CMK (cell line): ENCODE measurements at regions not wholly inside any gene's neighbourhood (a gene's known extent, or its start where the extent isn't known, plus 50 kb on each side); places are given as distances from the start of the nearest gene placed in this dataset.

Experiments used
- DNase-seq: peaks from one replicate; pipeline ENCODE4 v3.0.0-alpha.2; 2010; ENCODE audit warnings: low read depth

DNA sequence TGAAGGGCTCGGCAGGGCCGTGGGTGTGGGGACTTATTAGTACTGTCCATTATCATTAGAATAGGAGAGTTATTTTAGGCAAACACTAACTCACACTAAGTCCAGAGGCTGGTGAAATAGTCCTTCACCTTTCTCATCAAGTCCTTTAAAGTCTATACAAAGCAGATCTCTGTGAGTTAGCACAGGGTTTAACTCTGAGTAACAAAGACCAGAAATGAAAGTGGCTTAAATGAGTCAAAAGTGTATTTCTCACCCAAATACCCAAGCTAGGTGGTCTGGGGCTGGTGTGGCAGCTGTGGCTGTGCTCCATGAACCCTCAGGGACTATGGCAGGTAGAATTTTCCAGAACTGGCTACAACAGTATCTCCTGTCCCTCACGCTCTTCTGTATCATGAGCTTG is 263.2 kb downstream of the BCOR start:
- DNase-seq, result no peak

DNA sequence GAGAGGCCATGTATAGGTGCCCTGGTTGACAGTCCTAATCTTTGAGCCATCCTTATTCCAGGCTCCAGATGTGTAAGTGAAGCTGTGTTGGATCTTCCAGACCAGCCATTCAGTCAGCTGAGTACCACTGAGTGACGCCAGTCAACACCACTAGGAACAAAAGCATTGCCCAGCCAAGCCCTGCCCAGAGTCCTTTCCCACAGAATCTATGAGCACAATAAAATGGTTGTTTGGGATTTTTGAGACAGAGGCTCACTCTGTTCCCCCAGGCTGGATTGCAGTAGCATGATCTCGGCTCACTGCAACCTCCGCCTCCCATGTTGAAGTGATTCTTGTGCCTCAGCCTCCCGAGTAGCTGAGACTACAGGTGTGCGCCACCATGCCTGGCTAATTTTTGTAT is 262.5 kb downstream of the BCOR start:
- DNase-seq, result no peak

DNA sequence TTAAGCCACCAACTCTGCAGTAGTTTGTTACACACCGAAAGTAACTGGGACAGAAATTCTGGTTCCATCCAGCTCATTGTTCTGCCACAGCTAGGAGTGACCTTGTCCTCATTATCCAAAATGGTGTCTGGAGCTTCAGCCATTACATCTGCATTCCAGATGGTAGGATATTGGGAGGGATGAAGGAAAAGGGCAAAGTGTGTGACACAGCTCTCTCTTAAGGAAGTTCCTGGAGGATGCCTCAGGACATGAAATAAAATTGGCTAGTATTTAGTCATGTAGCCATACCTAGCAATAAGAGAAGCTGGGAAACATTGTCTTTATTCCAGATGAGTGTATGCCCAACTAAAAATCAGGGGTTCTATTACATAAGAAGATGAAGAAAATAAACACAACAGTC is 262.0 kb downstream of the BCOR start:
- no peak for DNase-seq

DNA sequence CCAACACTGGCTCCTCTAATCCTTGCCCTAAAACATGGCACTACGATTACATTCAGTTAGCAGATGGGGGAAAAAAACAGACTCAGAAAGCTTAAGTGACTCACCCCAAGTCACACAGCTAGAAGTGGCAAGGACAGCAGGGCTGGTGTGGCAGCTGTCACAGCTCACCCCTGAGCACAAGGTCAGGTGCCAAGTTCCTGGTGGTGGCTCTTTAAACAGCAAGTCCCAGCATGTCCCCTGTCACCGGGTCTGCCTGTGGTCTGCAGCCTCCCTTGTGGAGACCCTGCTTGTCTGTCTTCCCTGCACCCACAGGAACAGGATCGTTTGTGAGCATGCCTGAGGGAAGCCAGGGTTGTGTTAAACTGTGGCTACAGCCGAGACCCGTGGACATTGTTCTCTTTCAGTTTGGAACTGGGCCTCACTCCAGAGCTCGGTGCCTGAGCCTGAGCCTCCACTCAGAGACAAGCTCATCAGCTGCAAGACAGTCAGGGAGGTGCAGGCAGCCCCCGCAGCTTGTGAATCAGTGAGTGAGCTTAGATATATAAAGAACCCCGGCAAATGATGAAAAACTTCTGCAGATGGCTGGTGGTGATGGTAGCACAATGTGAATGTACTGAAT is 260.8 kb downstream of the BCOR start:
- no peak for DNase-seq

DNA sequence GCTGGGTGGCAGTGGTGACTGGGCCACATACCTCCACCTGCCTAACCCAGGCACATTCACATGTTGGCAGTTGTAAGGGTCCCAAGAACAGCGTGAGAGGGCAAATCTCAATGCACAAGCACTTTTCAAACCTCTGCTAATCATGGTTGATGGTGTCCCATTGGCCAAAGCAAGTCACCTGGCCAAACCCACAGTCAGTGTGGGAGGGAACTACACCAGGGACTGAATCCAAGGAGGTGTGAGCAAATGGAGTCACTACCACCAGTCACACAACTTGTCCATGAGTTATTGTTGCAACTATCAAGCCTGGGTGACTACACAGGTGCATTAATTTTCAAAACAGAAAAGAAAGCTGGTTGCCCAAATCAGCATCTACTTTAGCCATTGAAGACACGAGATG is 260.1 kb downstream of the BCOR start:
- DNase-seq, result no peak

DNA sequence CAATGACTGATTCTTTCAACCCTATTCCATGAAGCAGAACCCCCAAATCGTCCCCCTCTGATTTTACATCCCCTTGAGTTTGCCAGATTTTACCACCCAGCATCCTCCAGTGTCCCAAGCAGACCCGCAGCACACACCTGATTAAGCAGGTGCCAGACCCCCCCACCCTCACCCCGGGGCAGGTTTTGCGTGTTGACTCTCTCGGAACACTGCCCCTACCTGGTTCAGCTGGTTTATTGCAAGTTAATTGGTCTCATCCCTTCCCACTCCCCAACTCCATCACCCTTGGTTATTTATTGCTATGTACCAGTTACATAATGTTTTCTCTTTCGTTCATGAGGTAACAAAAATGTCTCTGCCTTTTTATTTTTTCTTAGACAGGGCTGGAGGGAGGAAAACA is 258.4 kb downstream of the BCOR start:
- DNase-seq, result no peak

DNA sequence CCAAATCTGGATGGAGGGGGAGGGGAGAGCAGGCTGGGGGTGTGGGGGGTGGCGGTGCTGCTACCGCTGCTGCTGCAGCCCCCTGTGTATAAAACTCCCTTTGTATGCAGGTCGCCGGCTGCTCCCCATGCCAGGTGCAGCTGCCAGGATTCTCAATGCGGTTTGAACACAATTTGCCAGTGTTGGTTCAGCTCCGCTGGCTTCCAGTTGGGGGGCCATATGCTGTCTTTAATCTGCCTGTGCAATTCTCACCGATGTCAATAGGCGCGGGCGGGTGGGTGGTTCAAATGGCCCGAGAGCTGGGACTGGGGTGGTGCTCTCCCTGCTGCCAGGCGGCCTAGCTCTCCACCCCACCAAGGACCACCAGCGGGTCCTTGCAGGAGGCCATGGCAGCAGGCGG is 257.6 kb downstream of the BCOR start:
- DNase-seq, result no peak

DNA sequence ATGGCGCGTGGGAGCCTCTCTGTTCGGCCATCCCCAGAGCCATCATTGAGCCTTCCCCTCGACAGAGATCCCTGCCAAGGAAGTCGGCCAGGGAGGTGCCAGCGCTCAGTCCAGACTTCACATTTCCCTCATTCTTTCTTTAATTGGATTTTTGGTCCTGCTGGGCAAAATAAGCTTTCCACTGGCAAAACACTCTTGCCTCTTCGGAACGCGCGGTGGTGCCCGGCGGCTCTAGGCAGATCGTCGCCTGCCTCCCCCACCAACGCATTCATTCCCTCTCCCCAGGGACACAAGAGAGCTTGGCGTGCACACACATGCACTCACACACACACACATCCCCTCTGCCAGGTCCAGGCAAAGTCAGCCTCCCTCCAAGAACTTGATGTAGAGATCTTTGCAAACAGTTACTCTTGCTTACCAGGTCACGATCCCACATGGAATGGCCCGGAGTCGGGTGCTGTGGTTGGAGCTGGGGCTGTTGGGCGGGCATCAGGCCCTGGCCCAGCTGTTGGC is 257.1 kb downstream of the BCOR start:
- no peak for DNase-seq

DNA sequence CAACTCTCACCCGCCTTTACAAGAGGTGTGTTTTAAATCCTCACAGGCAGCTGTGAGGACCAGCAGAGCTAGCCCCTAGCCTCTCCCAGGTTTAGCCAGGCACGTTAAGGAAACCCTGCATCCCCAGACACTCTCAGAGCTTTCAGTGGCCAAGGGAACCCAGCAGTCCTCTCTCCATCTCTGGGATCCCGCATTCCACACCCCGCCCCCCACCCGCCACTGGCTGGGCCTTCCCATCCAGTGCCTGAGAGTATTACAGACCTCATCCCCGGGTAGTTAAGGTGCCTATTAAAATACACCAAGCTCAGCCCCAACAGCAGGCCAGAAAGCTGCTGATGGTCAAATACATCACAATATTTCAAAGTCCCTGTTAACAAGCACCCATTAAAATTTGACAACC is 256.2 kb downstream of the BCOR start:
- DNase-seq, result no peak

DNA sequence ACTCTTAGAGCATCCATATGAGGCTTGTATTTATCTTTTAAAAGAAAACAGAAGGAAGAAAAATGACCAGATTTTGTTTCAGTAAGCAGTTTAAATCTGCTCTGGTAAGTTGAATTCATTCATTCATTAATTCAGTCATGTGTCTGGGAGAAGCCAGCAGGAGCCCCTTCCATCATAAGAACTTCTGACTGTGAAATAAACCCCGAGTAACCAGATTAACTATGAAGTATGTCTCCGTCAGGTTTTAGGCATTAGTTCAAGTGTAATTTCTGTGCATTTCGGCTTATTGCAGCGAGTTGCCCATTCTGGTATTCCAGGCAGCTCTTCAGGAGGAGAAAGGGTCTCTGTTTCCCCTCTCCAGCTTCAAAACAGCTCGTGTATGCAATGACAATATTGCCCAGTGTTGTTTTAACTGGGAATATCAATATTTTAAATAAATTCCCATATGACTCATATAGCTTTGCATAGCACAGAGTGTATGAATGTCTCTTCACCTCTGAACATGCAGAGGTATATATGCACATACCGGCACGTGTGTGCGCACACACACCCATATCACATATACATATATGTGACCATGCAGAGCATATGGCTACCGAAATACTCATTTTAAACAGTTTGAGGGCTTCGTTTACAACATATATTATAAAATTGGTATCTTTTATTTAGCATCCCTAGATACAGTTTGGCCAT is 255.3 kb downstream of the BCOR start:
- no peak for DNase-seq

DNA sequence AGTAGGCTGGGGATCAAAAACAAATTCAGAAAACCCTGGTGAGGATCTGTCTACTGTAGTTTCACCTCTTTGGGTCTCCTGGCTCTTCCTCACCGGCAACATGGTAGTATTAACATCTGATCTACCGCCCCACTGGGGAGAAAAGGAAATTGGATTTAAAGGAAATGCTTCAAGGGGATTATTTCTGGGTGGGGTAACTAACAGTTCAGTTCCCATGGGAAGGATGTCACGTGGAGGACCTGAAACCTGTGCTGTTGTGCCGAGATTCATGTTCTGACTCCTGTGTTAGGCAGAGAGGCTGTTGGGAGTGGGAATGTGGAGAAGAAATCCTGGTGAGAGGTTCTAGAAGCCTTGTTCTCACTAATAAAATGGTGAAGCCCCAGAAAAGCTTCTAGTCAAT is 254.4 kb downstream of the BCOR start:
- no peak for DNase-seq

DNA sequence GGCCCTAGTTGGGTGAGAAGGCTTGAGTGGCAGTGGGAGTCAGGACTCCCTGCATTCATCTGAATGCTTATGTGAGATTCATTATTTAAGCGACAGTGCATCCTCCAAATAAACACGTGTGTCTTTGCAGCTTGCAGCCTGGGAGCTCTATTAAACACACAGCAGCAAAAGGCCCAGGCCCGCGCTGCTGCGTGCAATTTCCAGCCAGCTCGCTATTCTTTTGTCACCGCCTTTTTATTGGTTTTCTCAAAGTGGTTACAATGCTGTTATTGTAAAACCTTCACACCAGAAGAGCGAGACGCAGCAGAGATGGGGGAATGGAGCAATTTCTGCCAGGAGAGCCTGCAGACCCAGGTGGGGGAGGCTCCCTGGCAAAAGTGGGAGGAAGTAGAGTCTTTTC is 252.5 kb downstream of the BCOR start:
- DNase-seq, result no peak

DNA sequence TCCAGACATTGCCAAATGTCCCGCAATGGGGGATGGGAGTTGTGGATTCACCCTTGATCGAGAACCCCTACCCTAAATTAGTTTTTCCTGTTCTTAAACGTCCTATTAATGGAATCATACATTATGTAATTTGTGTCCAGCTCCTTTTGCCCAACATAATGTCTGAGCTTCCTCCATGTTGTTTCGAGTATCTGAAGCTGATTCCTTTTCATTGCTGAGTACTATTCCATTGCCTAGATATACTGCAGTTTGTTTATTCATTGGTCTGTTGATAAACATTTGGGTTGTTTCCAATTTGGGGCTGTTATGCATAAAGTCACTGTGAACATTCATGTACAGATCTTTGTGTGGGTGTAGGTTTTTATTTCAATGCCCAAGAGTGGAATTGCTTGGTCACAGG is 251.3 kb downstream of the BCOR start:
- no peak for DNase-seq

DNA sequence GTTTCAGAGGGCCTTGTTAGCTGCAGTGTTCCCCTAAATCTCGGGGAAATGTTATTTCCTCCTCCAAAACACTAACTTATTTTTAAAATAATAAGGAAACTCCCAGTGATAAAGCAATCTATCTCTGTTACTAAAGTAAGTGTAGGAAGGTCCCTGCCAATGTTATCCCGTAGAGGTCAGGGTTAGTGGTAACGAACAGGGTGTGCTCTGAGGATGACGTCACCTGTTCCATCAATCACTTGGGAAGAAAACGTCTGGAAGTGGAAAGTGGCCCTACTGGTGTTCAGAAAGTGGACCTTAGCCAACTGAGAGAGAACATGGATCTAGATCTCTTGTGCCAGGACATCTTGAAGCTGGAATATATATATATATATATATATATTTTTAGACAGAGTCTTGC is 249.5 kb downstream of the BCOR start:
- no peak for DNase-seq

DNA sequence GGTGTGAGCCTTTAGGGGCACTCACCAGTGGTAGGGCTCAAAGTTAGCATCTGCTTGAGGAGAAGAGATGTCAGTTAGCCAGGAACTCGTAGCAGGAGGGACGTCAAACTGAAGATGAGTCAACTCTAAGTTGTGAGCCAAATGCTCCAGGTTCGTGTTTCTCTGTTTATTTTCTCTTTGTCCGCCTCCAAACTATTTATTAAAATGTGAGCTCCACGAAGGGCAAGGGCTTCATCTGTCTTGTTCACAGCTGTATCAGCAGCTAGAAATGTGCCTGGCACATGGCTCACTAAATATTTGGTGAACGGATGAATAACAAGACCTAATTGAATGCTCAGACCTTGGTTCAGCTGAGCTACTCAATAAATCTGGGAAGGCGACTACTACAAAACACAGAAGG is 248.9 kb downstream of the BCOR start:
- no peak for DNase-seq

DNA sequence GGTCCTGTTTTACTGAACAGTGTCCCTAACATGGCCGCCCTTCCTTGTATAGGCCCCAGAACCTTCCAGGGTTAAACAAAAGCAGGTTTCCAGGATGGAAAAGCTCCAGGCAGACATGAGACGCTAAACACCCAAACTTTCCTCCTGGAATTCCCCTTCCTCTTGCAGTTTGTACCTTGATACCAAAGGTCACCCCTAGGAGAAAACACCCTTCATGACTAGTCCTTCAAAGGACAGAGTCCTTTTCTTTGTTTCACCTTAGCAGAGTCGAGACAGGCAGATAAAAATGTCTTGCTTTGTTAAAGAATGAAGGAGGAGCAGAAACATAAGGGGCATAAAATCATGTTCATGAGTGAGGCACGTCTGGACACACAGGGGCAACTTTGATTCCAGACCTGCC is 247.5 kb downstream of the BCOR start:
- DNase-seq, result no peak

DNA sequence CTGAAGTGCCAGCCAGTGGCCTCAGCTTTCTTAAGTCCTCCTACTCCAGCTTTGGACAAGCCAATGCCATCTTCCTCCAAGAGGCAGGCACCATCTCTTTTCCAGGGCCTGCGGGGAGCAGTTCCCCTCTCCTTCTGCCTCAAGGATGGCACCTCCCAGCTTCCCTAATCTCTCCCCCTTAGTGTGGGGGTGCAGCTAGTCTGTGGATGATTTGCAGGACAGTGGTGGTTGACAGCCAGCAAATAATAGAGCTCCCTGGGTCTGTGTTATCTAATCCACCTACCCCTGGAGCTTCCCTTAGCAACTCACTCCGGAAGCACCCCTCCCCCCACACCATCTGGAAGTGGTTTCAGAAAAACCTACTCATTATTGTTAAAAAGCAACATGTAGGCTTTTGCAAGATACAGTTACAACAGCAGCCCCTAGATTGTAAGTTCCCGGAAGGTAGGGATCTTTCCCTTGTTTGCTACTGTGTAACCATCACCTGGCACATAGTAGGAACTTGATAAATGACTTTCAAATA is 247.1 kb downstream of the BCOR start:
- DNase-seq, result no peak

DNA sequence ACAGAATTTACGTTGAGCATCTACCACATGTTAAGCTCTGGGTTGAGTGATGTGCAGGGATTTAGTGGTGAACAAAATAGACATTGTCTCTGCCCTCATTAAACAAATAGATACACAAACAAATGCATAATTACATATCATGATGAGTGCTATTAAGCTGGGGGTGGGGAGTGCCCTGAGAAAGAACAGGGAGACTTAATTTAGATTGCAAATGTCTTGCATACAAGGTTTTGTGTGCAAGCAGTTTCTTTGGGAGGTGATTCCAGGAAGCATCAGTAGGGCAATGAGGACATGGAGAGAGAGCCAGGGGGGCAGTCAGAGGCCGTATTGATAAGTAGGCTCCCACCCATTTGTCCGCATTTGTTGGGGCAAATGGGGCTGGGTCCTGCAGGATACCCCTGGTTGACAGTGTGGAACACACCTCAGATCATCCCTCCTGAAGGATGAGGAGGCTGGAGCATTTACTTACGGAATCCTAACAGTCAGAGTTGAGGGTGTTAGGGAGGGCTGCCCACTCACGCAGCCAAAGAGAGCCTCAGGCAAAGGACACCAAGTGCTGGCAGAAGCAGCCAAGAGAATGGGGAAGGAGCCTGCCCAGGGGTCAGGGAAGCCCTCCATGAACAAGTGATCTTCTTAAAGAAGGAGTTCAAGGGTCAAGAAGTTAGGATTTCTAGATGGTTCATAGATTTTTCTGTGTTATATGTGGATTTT is 245.9 kb downstream of the BCOR start:
- no peak for DNase-seq

DNA sequence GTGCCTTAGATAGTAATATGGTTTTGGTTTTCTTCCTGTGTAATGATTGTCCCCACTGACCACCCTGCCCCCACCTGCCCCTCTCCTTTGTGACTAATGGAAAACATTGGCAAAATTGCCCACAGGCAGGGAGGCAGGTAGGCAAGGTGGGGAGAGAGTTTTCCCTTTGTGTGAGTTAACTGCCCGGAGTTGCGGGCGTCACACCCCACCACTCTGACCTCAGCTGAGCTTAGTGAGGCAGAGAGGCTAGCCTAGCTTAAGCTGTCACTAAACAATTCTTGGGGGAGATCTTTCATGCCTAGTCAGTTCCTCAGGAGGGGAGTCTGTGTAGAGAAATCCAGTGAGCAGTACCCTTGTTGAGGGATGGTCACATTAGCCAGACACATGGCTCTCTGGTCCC is 245.3 kb downstream of the BCOR start:
- no peak for DNase-seq

DNA sequence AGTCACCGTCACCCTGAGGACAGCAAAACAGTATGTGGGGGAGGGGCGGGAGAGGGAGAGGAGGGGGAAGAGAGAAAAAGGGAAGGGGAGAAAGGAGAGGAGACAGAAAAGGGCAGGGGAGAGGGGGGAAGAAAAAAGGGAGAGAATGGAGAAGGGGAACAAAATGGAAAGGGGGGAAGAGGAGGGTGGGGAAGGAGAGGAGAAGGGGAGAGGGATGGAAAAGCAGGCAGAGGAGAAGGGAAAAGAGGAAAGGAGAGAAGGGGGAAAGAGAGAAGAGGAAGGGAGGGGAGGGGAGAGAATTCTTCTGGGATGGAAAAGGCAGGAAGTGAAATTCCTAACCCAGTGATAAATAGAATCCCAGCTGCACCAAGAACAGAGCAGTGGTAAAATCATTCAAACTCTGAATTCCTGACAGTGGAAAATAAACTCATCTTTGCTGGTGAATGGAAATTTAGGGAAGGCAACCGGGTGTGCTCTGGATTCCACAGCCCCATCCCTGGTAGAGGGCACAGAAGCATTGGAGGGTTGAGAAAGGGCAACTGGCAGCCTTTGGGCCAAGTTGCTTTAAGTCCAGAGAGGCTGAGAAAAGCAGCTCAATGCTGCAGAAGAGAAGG is 244.2 kb downstream of the BCOR start:
- no peak for DNase-seq

DNA sequence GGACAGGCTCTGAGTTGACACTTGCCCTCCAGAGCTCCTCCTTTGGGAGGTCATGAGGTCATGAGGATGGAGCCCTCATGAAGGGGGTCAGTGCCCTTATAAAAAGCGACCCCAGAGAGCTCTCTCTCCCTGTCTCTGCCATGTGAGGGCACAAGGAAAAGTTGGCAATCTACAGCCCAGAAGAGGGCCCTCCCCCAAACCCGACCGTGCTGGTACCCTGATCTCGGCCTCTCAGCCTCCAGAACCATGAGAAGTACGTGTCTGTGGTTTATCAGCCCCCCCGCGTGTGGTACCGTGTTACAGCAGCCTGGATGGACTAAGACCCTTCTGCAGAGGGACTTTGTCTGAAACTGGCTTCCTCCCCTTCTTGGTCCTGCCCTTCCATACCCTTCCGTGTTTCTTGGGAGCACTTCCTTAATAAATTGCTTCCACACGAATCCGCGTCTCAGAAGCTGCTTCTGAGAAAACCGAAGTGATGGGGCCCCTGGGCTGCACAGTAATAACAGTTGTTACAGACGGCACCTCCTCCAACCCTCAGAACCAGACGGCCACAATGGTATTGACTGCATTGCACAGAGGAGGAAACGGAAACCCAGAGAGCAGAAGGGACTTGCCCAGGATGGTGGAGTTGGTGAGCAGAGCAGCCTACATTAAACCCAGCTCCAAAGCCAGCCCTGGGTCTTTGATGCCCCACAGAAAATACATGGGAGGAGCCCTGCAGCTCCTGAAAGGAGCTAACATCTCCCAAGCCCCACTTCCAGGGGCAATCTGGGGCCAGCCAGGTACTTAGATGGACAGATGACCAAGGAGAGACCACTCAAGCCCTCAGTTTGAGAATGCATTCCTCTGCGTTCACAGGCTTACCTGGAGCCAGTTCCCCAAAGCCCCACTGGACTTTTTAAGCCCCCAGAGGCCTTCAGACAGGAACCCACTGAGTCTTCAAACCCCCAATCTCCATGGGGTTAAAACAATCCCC is 242.7 kb downstream of the BCOR start:
- DNase-seq, result no peak

DNA sequence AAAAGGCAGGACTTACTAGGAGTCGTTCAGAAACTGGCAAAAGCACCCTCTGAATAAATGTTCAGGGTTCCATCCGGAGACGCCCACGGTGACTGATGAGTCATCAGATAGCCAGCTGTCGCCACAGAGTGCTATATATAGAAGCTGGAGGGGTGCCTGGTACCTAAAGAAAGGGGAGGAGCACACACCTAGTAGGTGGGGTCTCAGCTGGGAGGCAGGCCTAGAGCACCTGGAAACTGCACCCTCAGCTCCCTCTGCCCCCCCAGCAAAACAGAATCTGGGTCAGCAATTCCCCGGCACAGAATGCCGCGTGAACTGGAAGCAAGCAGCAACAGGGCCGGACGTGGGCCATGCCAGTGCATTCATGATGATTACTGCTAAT is 242.0 kb downstream of the BCOR start:
- DNase-seq, result no peak
